OCI-LY7 (cell line): ENCODE measurements at regions not wholly inside any gene's neighbourhood (a gene's known extent, or its start where the extent isn't known, plus 50 kb on each side); places are given as distances from the start of the nearest gene placed in this dataset.

Experiments used
- BruUV-seq: library from RNA; stranded (reverse); fragments of 400-500 nt; replicated peaks from 2 replicates; lab custom pipeline; 2021; lab: Mats Ljungman, UMichigan
- CTCF ChIA-PET: fragments of 300-600 bp; sonication (Branson Sonifier 250); formaldehyde crosslinking; loops from one replicate; lab custom pipeline; 2022; ENCODE audit warnings: antibody characterized with exemption; ENCODE audit not compliant: unreplicated experiment; lab: Charles Lee
- POLR2A ChIA-PET: fragments of 300-600 bp; sonication (Branson Sonifier 250); formaldehyde crosslinking; loops from one replicate; lab custom pipeline; 2022; ENCODE audit warnings: antibody characterized with exemption; lab: Charles Lee
- DNase-seq: peaks from one replicate; pipeline ENCODE4 v3.0.0-alpha.2; 2015; ENCODE audit warnings: low spot score
- H2AFZ ChIP-seq: fragments of 200-600 bp; sonication (generic), shearing (Covaris generic); 2 replicates; pipeline ENCODE4 v1.6.1; 2014; ENCODE audit warnings: mild to moderate bottlenecking, antibody characterized with exemption, low read length, moderate library complexity
- H3K27ac ChIP-seq: fragments of 200-600 bp; sonication (generic); 2 replicates; pipeline ENCODE4 v1.5.1; 2014; ENCODE audit warnings: mixed run types, low read depth, mild to moderate bottlenecking, moderate library complexity, low read length, inconsistent platforms; ENCODE audit not compliant: poor library complexity, severe bottlenecking
- H3K36me3 ChIP-seq: fragments of 200-600 bp; sonication (generic); 2 replicates; pipeline ENCODE4 v1.6.1; 2014; ENCODE audit warnings: mild to moderate bottlenecking, antibody characterized with exemption, low read length, moderate library complexity, mixed read lengths; ENCODE audit not compliant: insufficient read depth
- H3K4me1 ChIP-seq: fragments of 200-600 bp; sonication (generic); 2 replicates; pipeline ENCODE4 v1.5.1; 2014; ENCODE audit warnings: mild to moderate bottlenecking, low read length; ENCODE audit not compliant: insufficient read depth, poor library complexity, severe bottlenecking
- H3K4me2 ChIP-seq: fragments of 200-600 bp; sonication (generic); 2 replicates; pipeline ENCODE4 v1.6.1; 2014; ENCODE audit warnings: mild to moderate bottlenecking, low read length
- H3K4me3 ChIP-seq: fragments of 200-600 bp; sonication (generic); 2 replicates; pipeline ENCODE4 v1.5.1; 2014; ENCODE audit warnings: mild to moderate bottlenecking, low read depth, low read length; ENCODE audit not compliant: poor library complexity, severe bottlenecking
- H3K79me2 ChIP-seq: fragments of 200-600 bp; sonication (generic); 2 replicates; pipeline ENCODE4 v1.6.1; 2016; ENCODE audit warnings: low read depth, mild to moderate bottlenecking, low read length, moderate library complexity, mixed read lengths; ENCODE audit not compliant: insufficient read depth
- H3K9me2 ChIP-seq: fragments of 200-600 bp; sonication (generic); 2 replicates; pipeline ENCODE4 v1.6.1; 2016; ENCODE audit warnings: mild to moderate bottlenecking, low read length, mixed read lengths; ENCODE audit not compliant: insufficient read depth
- H3K9me3 ChIP-seq: fragments of 200-600 bp; sonication (generic); 2 replicates; pipeline ENCODE4 v1.6.1; 2014; ENCODE audit warnings: mild to moderate bottlenecking, mixed run types, low read length, mixed read lengths
- H4K20me1 ChIP-seq: fragments of 200-600 bp; sonication (generic); 2 replicates; pipeline ENCODE4 v1.6.1; 2014; ENCODE audit warnings: mild to moderate bottlenecking, antibody characterized with exemption, low read length, moderate library complexity, mixed read lengths; ENCODE audit not compliant: insufficient read depth
- CTCF ChIP-seq: fragments of 200-600 bp; sonication (generic); conservative IDR thresholded peaks from 2 replicates; pipeline ENCODE4 v1.5.1; 2014; ENCODE audit warnings: mild to moderate bottlenecking, antibody characterized with exemption, low read length, moderate library complexity, mixed read lengths
- EZH2phosphoT487 ChIP-seq: fragments of 200-600 bp; sonication (generic); IDR thresholded peaks from 2 replicates; pipeline ENCODE4 v1.6.1; 2018; ENCODE audit warnings: low read depth, borderline replicate concordance, mild to moderate bottlenecking, mixed run types, antibody characterized with exemption, low read length, moderate library complexity, mixed read lengths
- intact Hi-C: fragments of 100-400 bp; cut with micrococcal nuclease; formaldehyde crosslinking; loops from one replicate; pipeline ENCODE4 v1.10.0; 2022; ENCODE audit not compliant: unreplicated experiment

- H3K9me2 ChIP-seq: no peaks in the 10 kb centered on the region
- H3K4me2 ChIP-seq: no peak overlapping the region
- no peaks in the 10 kb centered on the region for H4K20me1 ChIP-seq
- ChIA-PET POLR2A (no interaction called here), CTCF (no interaction called here)
- no peak for DNase-seq
- no TSS peak for BruUV-seq
- TF ChIP-seq EZH2phosphoT487 (no peak), CTCF (no peak)
- no peaks in the 10 kb centered on the region for H3K36me3 ChIP-seq
- no peaks in the 10 kb centered on the region for H3K9me3 ChIP-seq
- H2AFZ ChIP-seq: no peak overlapping the region
- intact Hi-C loops: no loop called here
- H3K27ac ChIP-seq: no peak overlapping the region
- H3K4me3 ChIP-seq: no peak overlapping the region
- H3K79me2 ChIP-seq: no peaks in the 10 kb centered on the region
- no peaks in the 10 kb centered on the region for H3K4me1 ChIP-seq
These were observed 91.9 kb upstream of the ERRFI1 start for GRCh38 chr1:8118031-8118451.

DNA sequence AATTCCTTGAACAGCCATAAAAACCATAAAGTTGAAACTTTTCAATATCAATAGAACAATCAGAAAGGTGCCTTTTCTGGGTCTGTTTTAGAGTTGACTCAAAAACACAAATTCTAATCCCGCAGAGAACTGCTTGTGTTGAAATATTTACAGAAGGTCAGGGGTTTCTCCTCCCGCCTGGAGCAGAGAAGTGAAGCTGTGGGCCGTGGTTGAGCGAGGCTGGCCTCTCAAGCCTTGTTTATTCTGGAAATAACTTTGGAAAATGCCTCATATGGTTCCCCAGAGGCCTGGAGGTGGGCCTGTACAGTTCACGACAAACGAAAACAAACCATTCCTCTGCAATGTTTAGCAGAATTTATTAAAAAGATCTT is 90.8 kb upstream of the ERRFI1 start:
- Histone ChIP-seq H3K36me3 (no peaks in the 10 kb centered on the region), H4K20me1 (no peaks in the 10 kb centered on the region), H3K4me1 (no peaks in the 10 kb centered on the region), H3K9me3 (no peaks in the 10 kb centered on the region), H3K79me2 (no peaks in the 10 kb centered on the region), H3K4me2 (no peak overlapping the region), H3K27ac (no peak overlapping the region), H3K4me3 (no peak overlapping the region), H3K9me2 (no peaks in the 10 kb centered on the region), H2AFZ (no peak overlapping the region)
- POLR2A ChIA-PET: no interaction called here
- CTCF ChIA-PET: no interaction called here
- DNase-seq: no peak
- TF ChIP-seq CTCF (no peak), EZH2phosphoT487 (no peak)
- no TSS peak for BruUV-seq
- intact Hi-C loops: no loop called here

- Histone ChIP-seq H3K4me2 (no peak overlapping the region), H2AFZ (no peak overlapping the region), H3K9me2 (no peaks in the 10 kb centered on the region), H4K20me1 (no peaks in the 10 kb centered on the region), H3K4me3 (no peak overlapping the region), H3K79me2 (no peaks in the 10 kb centered on the region), H3K4me1 (no peaks in the 10 kb centered on the region), H3K36me3 (no peaks in the 10 kb centered on the region), H3K9me3 (no peaks in the 10 kb centered on the region), H3K27ac (no peak overlapping the region)
- ChIA-PET POLR2A (no interaction called here), CTCF (no interaction called here)
- no TSS peak for BruUV-seq
- DNase-seq: no peak
- intact Hi-C loops: no loop called here
- no peak for TF ChIP-seq EZH2phosphoT487
- TF ChIP-seq CTCF: no peak
These were observed 89.7 kb upstream of the ERRFI1 start for GRCh38 chr1:8115769-8116167.
